ENCODE measurements at regions not wholly inside any gene's neighbourhood (a gene's known extent, or its start where the extent isn't known, plus 50 kb on each side); places are given as distances from the start of the nearest gene placed in this dataset.

- intact Hi-C loops (cut with micrococcal nuclease): no loop called here
- Histone ChIP-seq H3K9me3 (replicated peaks) (no peaks in the 10 kb centered on the region), H3K27ac (replicated peaks) (no peak overlapping the region), H3K4me1 (no peaks in the 10 kb centered on the region), H3K36me3 (no peaks in the 10 kb centered on the region), H3K27me3 (ENCODE audit: low read depth) (no peaks in the 10 kb centered on the region), H3K4me3 (no peak overlapping the region)
- DNase-seq: no peak
- TF ChIP-seq CTCF (IDR thresholded peaks at IDR 0.05; ENCODE audit: borderline replicate concordance): no peak
These were observed 123.0 kb upstream of the PUDP start for GRCh38 chrX:7270933-7271332.

- Histone ChIP-seq H3K9me3 (replicated peaks) (no peaks in the 10 kb centered on the region), H3K27me3 (ENCODE audit: low read depth) (no peaks in the 10 kb centered on the region), H3K27ac (replicated peaks) (no peak overlapping the region), H3K4me3 (no peak overlapping the region), H3K36me3 (no peaks in the 10 kb centered on the region), H3K4me1 (no peaks in the 10 kb centered on the region)
- intact Hi-C loops (cut with micrococcal nuclease): no loop called here
- TF ChIP-seq CTCF (IDR thresholded peaks at IDR 0.05; ENCODE audit: borderline replicate concordance): no peak
- no peak for DNase-seq
These were observed 122.0 kb upstream of the PUDP start for GRCh38 chrX:7269991-7270390.

GRCh38 chrX:7269589-7269988 is 121.6 kb upstream of the PUDP start:
- intact Hi-C loops (cut with micrococcal nuclease): no loop called here
- Histone ChIP-seq H3K4me3 (no peak overlapping the region), H3K9me3 (replicated peaks) (no peaks in the 10 kb centered on the region), H3K4me1 (no peaks in the 10 kb centered on the region), H3K27ac (replicated peaks) (no peak overlapping the region), H3K36me3 (no peaks in the 10 kb centered on the region), H3K27me3 (ENCODE audit: low read depth) (no peaks in the 10 kb centered on the region)
- no peak for TF ChIP-seq CTCF (IDR thresholded peaks at IDR 0.05; ENCODE audit: borderline replicate concordance)
- DNase-seq: no peak

GRCh38 chrX:7266288-7266687 is 118.3 kb upstream of the PUDP start:
- intact Hi-C loops (cut with micrococcal nuclease): no loop called here
- H3K27ac ChIP-seq (replicated peaks): no peak overlapping the region
- no peaks in the 10 kb centered on the region for H3K27me3 ChIP-seq (ENCODE audit: low read depth)
- no peak for TF ChIP-seq CTCF (IDR thresholded peaks at IDR 0.05; ENCODE audit: borderline replicate concordance)
- no peak overlapping the region for H3K4me3 ChIP-seq
- DNase-seq: no peak
- peaks cover 5% of the 10 kb centered on the region for H3K36me3 ChIP-seq
- no peaks in the 10 kb centered on the region for H3K4me1 ChIP-seq
- no peaks in the 10 kb centered on the region for H3K9me3 ChIP-seq (replicated peaks)

- Histone ChIP-seq H3K9me3 (replicated peaks) (no peaks in the 10 kb centered on the region), H3K27ac (replicated peaks) (no peak overlapping the region), H3K36me3 (peaks cover 12% of the 10 kb centered on the region), H3K27me3 (ENCODE audit: low read depth) (no peaks in the 10 kb centered on the region), H3K4me3 (no peak overlapping the region), H3K4me1 (no peaks in the 10 kb centered on the region)
- no peak for DNase-seq
- intact Hi-C loops (cut with micrococcal nuclease): no loop called here
- no peak for TF ChIP-seq CTCF (IDR thresholded peaks at IDR 0.05; ENCODE audit: borderline replicate concordance)
These were observed 116.4 kb upstream of the PUDP start for GRCh38 chrX:7264399-7264798.

GRCh38 chrX:7263961-7264360 is 116.0 kb upstream of the PUDP start:
- Histone ChIP-seq H3K36me3 (peaks cover 12% of the 10 kb centered on the region), H3K4me1 (no peaks in the 10 kb centered on the region), H3K9me3 (replicated peaks) (no peaks in the 10 kb centered on the region), H3K4me3 (no peak overlapping the region), H3K27ac (replicated peaks) (no peak overlapping the region), H3K27me3 (ENCODE audit: low read depth) (no peaks in the 10 kb centered on the region)
- intact Hi-C loops (cut with micrococcal nuclease): no loop called here
- no peak for DNase-seq
- no peak for TF ChIP-seq CTCF (IDR thresholded peaks at IDR 0.05; ENCODE audit: borderline replicate concordance)
